SHP77 (cell line): ENCODE measurements at regions not wholly inside any gene's neighbourhood (a gene's known extent, or its start where the extent isn't known, plus 50 kb on each side); places are given as distances from the start of the nearest gene placed in this dataset.

Source experiments
- DNase-seq, 2 experiments: peaks; one replicate each; lab custom pipeline; 2025; lab: John Stamatoyannopoulos, UW

DNA sequence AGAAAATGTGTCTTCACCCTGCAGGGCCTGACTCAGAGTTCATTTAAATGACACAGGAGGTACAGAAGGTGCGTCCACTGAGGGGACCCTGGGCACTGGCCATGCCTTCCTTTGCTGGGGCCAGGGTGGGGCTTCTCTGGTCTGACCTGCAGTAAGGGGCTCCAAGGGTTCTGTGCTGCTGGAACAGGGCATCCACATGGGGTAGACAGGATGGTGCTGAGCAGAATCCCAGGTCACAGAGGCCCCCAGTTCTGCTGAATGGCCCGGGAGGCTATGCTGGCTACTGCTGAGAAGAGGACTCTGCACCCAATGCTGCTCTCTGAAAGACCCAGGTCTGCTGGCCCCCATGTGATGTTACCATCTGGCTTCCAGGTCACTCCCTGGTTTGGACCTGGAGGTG is 150.4 kb upstream of the GGTLC1 start:
- DNase-seq, result no peak

- no peak for DNase-seq
Measured at GRCh38 chr20:24138196-24138857, 149.7 kb upstream of the GGTLC1 start.

GRCh38 chr20:24136659-24137246 is 148.2 kb upstream of the GGTLC1 start:
- no peak for DNase-seq

DNA sequence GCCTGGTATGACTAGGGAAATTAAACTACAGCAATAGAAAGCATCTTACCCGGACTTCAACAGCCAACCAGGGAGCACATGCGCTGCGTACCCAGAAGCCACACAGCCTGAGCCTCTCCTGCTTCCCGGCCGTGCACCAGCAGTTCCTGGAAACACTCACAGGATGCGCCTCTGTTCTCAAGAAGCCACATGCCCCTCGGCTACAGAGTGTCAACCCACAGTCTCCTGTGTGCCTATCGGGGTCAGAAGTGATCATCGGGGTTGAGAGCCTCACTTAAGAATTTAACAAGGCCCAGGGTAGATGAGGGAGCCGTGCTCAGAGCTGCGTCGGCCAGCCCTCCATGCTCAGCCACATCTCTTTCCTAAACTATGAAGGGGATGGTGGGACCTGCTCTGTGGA is 147.2 kb upstream of the GGTLC1 start:
- DNase-seq, result no peak

- DNase-seq, result no peak
Measured at GRCh38 chr20:24134930-24135329, 146.4 kb upstream of the GGTLC1 start.

- DNase-seq, result no peak
Measured at GRCh38 chr20:24134284-24134683, 145.7 kb upstream of the GGTLC1 start.

DNA sequence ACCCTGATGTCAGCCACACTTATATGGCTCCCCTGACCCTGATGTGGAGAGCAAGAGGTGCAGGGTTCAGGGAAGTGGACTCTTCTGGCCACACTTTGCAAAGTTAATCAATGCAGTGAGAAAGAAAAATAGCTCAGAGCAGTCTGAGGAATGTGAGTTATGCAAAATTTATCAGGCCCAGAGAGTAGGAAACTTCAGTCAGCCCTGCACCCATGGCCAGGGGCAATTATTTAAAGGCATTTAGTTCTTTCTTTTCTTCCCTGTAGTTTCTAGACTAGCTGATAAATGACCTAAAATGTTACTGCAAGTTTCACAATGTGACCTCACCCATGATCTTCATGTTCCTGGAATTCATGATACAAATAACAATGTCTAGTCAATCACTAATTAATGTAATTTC is 143.7 kb upstream of the GGTLC1 start:
- no peak for DNase-seq

GRCh38 chr20:24131684-24132083 is 143.1 kb upstream of the GGTLC1 start:
- DNase-seq, result no peak

GRCh38 chr20:24131281-24131680 is 142.7 kb upstream of the GGTLC1 start:
- no peak for DNase-seq

DNA sequence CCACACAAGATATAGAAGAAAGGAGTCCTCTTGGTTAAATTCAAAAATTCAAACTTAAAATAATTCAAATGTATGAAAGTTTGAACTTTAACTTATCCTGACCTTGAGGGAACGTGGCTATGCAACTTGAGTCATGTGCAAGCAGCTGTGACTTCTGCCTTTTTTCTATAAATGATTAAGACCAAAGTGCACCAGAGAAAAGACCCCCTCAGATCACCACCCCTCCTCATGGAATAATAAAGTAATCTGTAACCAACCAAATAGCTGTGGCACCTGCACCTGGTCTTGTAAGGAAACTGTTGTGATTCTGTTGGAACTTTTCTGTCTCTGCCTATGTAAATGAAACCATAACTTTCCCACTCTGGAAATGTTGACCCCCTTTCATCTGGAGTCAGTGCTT is 141.1 kb upstream of the GGTLC1 start:
- no peak for DNase-seq

- DNase-seq, result no peak
Measured at GRCh38 chr20:24124951-24125650, 136.5 kb upstream of the GGTLC1 start.

GRCh38 chr20:24124003-24124402 is 135.4 kb upstream of the GGTLC1 start:
- DNase-seq, result no peak

- DNase-seq, result no peak
Measured at GRCh38 chr20:24118441-24119175, 130.0 kb upstream of the GGTLC1 start.

GRCh38 chr20:24118034-24118433 is 129.5 kb upstream of the GGTLC1 start:
- DNase-seq, result no peak

DNA sequence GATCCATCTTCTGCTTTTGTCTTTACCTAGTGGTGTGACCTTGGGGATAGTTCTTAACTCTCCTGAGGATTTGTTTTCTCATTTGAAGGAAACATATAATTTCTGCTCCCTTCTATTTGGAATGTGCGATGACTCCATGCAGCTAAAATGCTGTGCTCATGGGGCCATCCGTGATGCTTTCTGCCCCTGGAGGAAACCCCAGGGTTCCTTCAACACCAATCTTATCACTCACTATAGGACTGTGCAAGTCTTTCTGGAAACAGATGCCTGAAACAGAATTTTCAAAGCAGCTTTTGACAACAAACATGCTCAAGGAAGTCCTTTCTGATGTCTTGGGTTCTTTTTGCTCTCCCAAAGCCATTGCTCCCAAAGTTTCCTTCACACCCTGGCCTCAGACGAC is 128.8 kb upstream of the GGTLC1 start:
- no peak for DNase-seq

DNA sequence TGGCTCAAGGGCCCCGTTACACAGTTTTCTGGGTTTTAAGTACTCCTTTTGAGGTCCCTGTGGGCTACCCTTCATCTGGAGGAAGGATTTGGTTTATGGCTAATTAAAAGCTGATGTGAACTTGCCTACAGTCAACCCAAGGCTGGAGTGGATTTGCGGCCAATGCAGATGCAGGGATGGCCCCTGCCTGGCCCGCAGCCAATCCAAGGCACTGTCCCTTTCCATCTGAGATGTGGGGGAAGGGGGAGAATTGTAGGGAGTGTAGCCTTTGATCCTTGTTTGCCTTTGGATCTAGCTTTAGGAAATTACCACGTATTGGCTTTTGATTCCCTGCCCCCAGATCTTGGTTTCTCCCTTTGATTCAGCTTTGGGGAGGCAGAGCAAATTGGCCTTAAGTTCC is 128.0 kb upstream of the GGTLC1 start:
- no peak for DNase-seq

- DNase-seq, result no peak
Measured at GRCh38 chr20:24112360-24112759, 123.8 kb upstream of the GGTLC1 start.

DNA sequence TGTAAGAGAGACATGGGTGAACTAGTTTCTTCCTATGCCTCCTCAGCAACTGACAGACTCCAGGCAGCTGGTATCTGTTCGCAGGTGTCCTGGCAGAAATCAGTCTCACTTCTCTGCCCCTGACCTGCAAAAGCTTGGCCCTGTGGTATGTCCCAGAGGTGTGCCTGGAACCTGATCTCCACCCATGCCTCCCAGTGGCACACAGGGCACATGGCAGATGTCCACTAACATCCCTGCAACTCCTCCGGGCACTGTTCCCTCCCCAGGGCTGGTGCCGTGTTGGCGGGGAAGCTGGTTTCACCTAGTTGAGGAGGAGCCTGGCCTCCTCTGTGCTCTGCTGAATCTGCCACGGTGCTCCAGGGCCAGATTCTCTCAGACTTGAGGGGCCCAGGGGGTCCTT is 123.3 kb upstream of the GGTLC1 start:
- DNase-seq, result no peak

DNA sequence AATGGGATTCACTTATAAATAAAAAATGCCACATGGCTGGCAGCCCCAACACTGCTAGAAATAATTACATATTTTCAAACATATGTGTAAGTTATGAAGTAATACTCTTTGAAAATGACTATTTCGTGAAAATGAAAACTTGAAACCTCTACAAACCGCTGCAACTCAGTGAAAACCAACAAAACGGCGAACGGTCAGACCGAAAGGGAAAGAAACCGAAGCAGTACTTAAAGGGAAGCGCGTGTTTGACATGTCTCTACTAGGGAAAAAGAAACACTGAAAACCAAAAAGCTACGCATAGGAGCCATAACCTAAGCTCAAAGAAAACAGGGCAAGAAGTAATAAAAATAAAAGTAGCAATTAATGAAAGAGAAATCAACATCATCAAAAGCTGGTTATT is 121.0 kb upstream of the GGTLC1 start:
- DNase-seq, result no peak

GRCh38 chr20:24109008-24109407 is 120.4 kb upstream of the GGTLC1 start:
- no peak for DNase-seq

GRCh38 chr20:24108581-24108980 is 120.0 kb upstream of the GGTLC1 start:
- no peak for DNase-seq

DNA sequence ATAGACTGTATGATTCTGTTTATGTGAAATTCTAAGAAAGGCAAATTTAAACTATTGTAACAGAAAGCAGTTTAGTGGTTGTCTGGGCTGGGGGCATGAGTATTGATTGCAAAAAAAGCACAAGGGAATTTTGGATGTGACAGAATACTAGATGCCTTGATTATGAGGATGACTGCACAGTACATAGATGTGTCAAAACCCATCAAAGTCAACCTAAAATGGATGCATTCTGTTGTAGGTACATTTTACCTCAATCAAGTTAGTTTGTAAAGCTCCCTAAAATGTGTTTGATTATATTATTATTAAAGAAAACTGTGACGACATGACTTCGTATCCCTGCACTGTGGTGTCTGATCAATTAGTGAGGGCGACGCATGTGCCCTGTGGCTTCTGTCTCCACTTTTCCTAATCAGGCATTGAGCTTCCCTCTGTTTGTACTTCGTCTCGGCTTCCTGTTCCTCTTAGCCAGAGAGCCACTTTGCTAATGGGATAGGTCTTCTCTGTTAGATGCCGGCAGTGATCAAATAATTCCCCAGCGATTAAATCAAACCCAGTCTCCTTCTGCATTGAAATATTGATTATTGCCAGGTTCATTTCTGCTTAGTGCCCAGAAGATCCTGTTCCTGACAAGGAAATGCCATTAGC is 118.3 kb upstream of the GGTLC1 start:
- no peak for DNase-seq
